Retinal pigment epithelial cell (primary cell): ENCODE measurements at regions not wholly inside any gene's neighbourhood (a gene's known extent, or its start where the extent isn't known, plus 50 kb on each side); places are given as distances from the start of the nearest gene placed in this dataset.
"Not testable (repeated sequence)": the region's sequence is repeated elsewhere in the genome, so short reads cannot be mapped to it uniquely, and the experiment has no call there.

Experiments used
- DNase-seq: peaks from one replicate; pipeline ENCODE4 v3.0.0-alpha.2; 2010; ENCODE audit warnings: low read depth
- H3K4me3 ChIP-seq: 2 replicates; pipeline ENCODE4 v1.5.1; 2011; ENCODE audit warnings: mild to moderate bottlenecking, low read length, control low read depth, moderate library complexity
- TF ChIP-seq, protein P1 (sequence below): conservative IDR thresholded peaks from 2 replicates; pipeline ENCODE4 v1.5.1; 2011; ENCODE audit warnings: low read depth, low read length, control low read depth, inconsistent platforms

- H3K4me3 ChIP-seq: no peak overlapping the region
- TF ChIP-seq, protein P1, sequence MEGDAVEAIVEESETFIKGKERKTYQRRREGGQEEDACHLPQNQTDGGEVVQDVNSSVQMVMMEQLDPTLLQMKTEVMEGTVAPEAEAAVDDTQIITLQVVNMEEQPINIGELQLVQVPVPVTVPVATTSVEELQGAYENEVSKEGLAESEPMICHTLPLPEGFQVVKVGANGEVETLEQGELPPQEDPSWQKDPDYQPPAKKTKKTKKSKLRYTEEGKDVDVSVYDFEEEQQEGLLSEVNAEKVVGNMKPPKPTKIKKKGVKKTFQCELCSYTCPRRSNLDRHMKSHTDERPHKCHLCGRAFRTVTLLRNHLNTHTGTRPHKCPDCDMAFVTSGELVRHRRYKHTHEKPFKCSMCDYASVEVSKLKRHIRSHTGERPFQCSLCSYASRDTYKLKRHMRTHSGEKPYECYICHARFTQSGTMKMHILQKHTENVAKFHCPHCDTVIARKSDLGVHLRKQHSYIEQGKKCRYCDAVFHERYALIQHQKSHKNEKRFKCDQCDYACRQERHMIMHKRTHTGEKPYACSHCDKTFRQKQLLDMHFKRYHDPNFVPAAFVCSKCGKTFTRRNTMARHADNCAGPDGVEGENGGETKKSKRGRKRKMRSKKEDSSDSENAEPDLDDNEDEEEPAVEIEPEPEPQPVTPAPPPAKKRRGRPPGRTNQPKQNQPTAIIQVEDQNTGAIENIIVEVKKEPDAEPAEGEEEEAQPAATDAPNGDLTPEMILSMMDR: peak; percentile 23
- peak; percentile 69 for DNase-seq
These were observed 992.6 kb downstream of the PCDH9 start for GRCh38 chr13:66237411-66238062.

- no peak overlapping the region for H3K4me3 ChIP-seq
- no peak for DNase-seq
- TF ChIP-seq, protein P1: no peak
These were observed 996.0 kb downstream of the PCDH9 start for GRCh38 chr13:66234159-66234558.

DNA sequence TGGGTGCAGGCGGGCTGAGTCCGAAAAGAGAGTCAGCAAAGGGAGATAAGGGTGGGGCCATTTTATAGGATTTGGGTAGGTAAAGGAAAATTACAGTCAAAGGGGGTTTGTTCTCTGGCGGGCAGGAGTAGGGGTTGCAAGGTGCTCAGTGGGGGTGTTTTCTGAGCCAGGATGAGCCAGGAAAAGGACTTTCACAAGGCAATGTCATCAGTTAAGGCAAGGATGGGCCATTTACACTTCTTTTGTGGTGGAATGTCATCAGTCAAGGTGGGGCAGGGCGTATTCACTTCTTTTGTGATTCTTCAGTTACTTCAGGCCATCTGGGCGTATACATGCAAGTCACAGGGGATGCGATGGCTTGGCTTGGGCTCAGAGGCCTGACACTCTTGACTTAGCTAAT lies 998.2 kb downstream of the PCDH9 start:
- not testable (repeated sequence) for DNase-seq, H3K4me3 ChIP-seq

DNA sequence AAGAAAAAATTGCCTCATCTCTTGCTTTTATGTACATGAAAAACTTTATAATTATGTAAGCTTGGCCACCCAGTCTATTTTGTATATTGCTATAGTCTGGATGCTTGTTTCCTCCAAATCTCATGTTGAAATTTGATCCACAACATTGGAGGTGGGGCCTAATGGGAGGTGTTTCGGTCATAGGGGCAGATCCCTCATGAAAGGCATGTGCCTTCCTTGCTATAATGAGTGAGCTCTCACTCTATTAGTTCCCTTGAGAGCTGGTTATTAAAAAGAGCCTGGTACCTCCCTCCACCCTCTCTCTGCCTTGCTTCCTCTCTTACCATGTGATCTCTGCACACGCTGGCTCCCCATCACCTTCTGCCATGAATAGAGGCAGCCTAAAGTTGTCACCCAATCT lies 1005.1 kb downstream of the PCDH9 start:
- TF ChIP-seq, protein P1: no peak
- no peak overlapping the region for H3K4me3 ChIP-seq
- no peak for DNase-seq

DNA sequence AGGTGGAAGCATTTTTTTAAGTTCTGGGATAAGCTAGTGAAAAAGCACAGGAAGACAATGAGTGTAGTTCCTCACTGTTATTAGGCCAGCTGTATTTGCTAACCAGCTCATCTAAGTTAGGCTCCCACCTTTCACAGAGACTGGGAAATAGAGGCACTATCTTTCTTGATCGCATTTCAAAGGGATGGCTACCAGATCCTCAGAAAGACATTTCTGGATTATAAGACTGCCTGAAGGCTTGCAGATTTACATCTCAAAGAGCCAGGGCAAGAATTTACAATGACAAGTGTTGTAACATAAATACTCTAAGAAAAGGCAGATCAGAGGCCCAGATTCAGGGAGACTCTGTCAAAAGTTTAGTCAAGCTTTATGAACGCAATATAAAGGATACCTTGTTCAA lies 1005.5 kb downstream of the PCDH9 start:
- DNase-seq: no peak
- no peak overlapping the region for H3K4me3 ChIP-seq
- TF ChIP-seq, protein P1: no peak

DNA sequence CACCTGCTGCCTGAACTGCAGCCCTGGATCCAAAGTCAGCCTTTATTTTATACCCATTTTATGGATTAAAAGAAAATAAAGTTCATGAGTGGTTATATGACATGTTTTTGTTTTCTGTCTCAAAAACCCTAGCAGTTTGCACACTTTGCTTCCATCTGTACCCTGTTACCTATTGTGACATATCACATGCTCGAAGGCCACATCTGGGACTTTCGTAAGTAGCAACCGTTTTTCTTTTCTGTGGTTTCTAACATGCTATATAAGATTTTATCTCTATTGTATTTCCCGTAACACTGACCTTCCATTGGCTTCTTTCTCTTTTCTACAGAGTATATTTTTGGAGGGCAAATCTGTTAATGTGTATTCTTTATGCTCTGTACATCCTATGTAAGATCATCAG lies 1007.2 kb downstream of the PCDH9 start:
- H3K4me3 ChIP-seq: no peak overlapping the region
- DNase-seq: no peak
- TF ChIP-seq, protein P1: no peak

DNA sequence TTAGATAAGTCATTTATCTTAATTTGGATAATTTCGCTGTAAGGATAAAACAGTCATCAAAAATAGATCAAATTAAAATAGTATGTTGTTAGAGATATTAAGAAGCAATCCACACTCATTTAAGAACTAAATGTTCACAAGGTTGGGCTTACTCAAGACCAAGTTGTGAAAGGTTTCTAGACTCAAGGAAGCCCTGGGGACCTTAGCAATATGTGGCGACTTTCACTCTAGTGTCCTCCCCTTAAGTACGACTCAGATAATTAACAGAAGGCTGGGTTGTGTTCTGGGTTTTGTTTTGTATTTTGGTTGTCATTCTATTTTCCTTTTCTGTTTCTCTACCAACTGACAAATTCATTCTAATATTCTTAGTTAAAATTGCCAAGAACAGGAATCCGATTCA lies 1008.0 kb downstream of the PCDH9 start:
- TF ChIP-seq, protein P1: no peak
- no peak for DNase-seq
- no peak overlapping the region for H3K4me3 ChIP-seq
